SK-N-MC (cell line): ENCODE measurements at regions not wholly inside any gene's neighbourhood (a gene's known extent, or its start where the extent isn't known, plus 50 kb on each side); places are given as distances from the start of the nearest gene placed in this dataset.

Source experiments
- DNase-seq: peaks from one replicate; pipeline ENCODE4 v3.0.0-alpha.2; 2011; ENCODE audit warnings: low read depth, low spot score
- H3K27ac ChIP-seq: fragments of 200-600 bp; sonication (generic); 2 replicates; pipeline ENCODE4 v1.5.1; 2016; ENCODE audit warnings: mixed run types
- H3K36me3 ChIP-seq: fragments of 200-600 bp; sonication (generic); 2 replicates; pipeline ENCODE4 v1.6.1; 2017; ENCODE audit warnings: antibody characterized with exemption, low read length, mixed read lengths; ENCODE audit not compliant: insufficient read depth
- H3K4me3 ChIP-seq: fragments of 200-600 bp; sonication (generic); 2 replicates; pipeline ENCODE4 v1.5.1; 2016
- H3K9ac ChIP-seq: fragments of 200-600 bp; sonication (generic); 2 replicates; pipeline ENCODE4 v1.8.0; 2017; ENCODE audit warnings: mixed run types, mixed read lengths; ENCODE audit not compliant: insufficient read length
- H3K9me3 ChIP-seq: fragments of 200-600 bp; sonication (generic); 2 replicates; pipeline ENCODE4 v1.6.1; 2017; ENCODE audit warnings: low read depth, mild to moderate bottlenecking, antibody characterized with exemption, low read length, moderate library complexity, mixed read lengths
- EZH2 ChIP-seq: fragments of 200-600 bp; sonication (generic); IDR thresholded peaks from one replicate; pipeline ENCODE4 v1.6.1; 2017; ENCODE audit warnings: antibody characterized with exemption
- FOXP2 ChIP-seq: optimal IDR thresholded peaks from 2 replicates; pipeline ENCODE3; 2011; ENCODE audit warnings: mild to moderate bottlenecking, moderate library complexity; ENCODE audit not compliant: insufficient read depth; ENCODE audit errors: extremely low read length, control extremely low read depth
- POLR2AphosphoS5 ChIP-seq: IDR thresholded peaks from 2 replicates; pipeline ENCODE4 v1.6.1; 2012; ENCODE audit warnings: mild to moderate bottlenecking, low read depth, low read length, borderline replicate concordance

DNA sequence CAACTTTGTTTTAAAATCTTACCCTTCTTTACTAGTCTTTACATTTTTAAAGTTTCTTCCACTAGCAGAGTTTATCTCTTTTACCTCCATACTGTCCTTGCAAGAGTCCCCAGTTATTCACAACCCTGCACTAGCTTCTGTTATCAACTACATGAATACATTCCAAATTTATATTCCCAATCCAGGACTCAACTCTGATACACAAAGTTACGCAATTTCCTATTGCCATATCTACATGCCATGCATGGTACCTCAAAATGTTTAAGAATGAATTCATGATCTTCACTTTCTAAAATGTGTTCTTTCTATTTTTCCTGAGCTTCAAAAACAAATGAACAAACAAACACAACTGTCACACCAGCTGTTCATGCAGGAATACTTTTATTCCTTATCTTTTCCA, 668.7 kb downstream of the CDH18 start:
- Histone ChIP-seq H3K36me3 (no peaks in the 10 kb centered on the region), H3K27ac (no peak overlapping the region), H3K9ac (no peak overlapping the region), H3K9me3 (no peaks in the 10 kb centered on the region), H3K4me3 (no peak overlapping the region)
- no peak for DNase-seq
- TF ChIP-seq POLR2AphosphoS5 = no peak
- no peak for TF ChIP-seq EZH2
- no peak for TF ChIP-seq FOXP2

DNA sequence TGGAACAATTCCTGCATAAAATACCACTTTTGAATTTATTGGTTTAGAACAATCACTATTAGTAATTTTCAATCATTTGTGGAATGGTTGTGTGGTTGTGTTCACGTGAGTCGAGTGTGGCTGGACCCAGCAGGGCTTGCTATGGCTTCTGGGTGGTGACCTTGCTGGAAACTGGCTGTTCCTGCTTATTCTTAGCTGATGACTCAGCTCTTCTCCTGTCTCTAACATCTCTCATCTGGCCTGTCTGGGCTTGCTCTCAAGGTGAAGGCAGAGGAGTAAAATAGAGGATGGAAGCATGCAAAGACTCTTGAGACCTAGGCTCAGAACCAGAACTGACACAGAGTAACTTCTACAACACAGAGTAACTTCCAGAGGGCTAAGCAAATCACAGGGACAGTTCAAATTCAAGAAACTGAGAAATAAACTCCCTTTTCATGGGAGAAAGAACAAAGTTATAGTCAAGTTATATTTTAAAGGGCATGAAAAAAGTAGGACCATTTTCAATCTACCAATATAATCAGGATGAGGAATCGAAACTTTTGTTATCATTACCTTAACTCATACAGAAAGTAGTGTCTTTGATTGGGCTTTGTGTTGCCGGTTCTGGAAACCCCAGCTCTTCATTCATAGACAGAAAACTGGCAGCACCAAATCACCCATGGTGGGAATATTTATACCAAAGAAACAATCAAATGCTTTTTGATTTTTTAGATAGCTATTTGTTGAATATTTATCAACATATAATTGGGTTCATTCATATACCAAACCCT, 665.1 kb downstream of the CDH18 start:
- no peaks in the 10 kb centered on the region for H3K9me3 ChIP-seq
- H3K9ac ChIP-seq = no peak overlapping the region
- DNase-seq = no peak
- H3K36me3 ChIP-seq = no peaks in the 10 kb centered on the region
- no peak for TF ChIP-seq FOXP2
- H3K4me3 ChIP-seq = no peak overlapping the region
- no peak overlapping the region for H3K27ac ChIP-seq

DNA sequence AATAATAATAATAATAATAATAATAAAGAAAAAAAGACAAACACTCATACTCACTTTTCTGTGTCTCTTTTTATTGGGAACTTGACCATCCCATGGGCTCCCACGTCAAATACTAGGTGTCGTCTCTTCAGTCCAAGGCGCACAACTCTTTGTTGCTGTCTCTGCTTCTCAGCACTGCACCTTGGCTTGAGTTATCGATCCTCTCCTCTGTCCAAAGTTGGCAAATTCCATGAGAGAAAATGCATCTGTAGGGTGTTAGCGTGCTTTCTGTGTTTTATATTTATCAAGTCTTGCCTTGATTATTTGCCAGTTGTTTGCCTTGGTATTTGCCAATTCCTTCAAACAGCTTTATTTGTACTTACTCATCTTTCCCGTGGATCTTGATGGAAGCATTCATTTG, 653.7 kb downstream of the CDH18 start:
- no peak overlapping the region for H3K9ac ChIP-seq
- H3K27ac ChIP-seq = no peak overlapping the region
- no peaks in the 10 kb centered on the region for H3K36me3 ChIP-seq
- TF ChIP-seq EZH2 (no peak), POLR2AphosphoS5 (no peak), FOXP2 (no peak)
- H3K4me3 ChIP-seq = no peak overlapping the region
- H3K9me3 ChIP-seq = no peaks in the 10 kb centered on the region
- no peak for DNase-seq

DNA sequence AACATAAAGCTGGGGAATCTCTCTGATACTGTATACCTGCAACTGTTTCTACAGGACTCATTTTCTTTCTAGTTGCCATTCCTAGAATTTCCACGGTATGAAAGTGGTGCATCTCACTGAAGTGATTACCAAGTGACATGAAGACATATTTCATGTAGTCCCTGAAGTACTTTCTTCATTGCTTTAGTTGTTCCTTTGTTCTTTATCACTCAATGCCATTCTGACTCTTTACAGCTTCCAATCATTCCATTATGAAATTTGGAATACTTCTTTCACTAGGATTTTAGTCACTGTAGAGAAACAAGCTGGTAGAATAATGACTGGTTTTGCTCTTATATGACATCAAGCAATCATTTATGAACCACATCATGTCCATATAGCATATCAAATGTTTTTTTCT, 645.1 kb downstream of the CDH18 start:
- H3K4me3 ChIP-seq = no peak overlapping the region
- DNase-seq = no peak
- H3K27ac ChIP-seq = no peak overlapping the region
- TF ChIP-seq POLR2AphosphoS5 (no peak), EZH2 (no peak), FOXP2 (no peak)
- H3K36me3 ChIP-seq = no peaks in the 10 kb centered on the region
- no peak overlapping the region for H3K9ac ChIP-seq
- no peaks in the 10 kb centered on the region for H3K9me3 ChIP-seq

DNA sequence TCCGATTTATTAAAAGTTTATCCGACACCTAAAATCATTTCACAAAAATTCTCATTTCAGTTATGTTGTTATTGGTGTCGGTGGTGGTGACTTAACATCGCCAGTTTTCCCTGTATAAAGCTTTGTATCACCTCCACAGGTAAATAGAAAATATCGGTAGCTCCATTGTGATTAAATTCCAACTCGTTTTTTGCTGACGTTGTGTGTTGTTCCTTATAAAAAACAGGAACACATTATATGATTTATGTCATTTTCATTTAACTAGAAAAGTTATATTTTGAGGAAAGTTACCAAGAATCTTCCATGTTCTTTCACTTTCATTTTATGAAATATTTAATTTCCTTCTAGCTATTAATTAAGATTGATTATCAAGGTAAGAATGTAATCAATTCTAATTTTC, 635.9 kb downstream of the CDH18 start:
- Histone ChIP-seq H3K36me3 (no peaks in the 10 kb centered on the region), H3K27ac (no peak overlapping the region), H3K9ac (no peak overlapping the region), H3K4me3 (no peak overlapping the region), H3K9me3 (no peaks in the 10 kb centered on the region)
- no peak for DNase-seq
- TF ChIP-seq EZH2 (no peak), POLR2AphosphoS5 (no peak), FOXP2 (no peak)

DNA sequence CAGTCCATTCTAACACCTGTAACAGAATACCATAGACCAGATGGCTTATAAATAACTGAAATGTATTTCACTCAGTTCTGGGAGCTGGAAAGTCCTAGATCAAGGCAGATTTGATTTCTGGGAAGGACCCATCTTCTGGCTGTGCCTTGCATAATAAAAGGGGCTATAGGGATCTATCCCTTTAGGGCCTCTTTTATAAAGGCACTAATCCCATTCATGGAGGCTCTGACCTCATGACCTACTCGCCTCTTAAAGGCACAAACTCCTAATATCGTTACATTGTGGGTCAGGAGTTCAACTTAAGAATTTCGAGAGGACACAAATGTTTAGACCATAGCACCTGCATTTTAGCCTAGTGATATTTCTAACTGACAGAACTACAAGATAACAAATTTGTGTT, 619.0 kb downstream of the CDH18 start:
- Histone ChIP-seq H3K27ac (no peak overlapping the region), H3K4me3 (no peak overlapping the region)

GRCh38 chr5:19369561-19369960, 618.4 kb downstream of the CDH18 start:
- DNase-seq = no peak
- Histone ChIP-seq H3K9me3 (no peaks in the 10 kb centered on the region), H3K36me3 (no peaks in the 10 kb centered on the region), H3K4me3 (no peak overlapping the region), H3K27ac (no peak overlapping the region), H3K9ac (no peak overlapping the region)
- TF ChIP-seq FOXP2 (no peak), POLR2AphosphoS5 (no peak), EZH2 (no peak)

More for the DNA sequence above, 619.0 kb downstream of the CDH18 start:
- no peaks in the 10 kb centered on the region for H3K9me3 ChIP-seq
- no peak for DNase-seq
- TF ChIP-seq POLR2AphosphoS5 = no peak
- TF ChIP-seq EZH2 = no peak
- no peak for TF ChIP-seq FOXP2
- H3K9ac ChIP-seq = no peak overlapping the region
- H3K36me3 ChIP-seq = no peaks in the 10 kb centered on the region

- Histone ChIP-seq H3K36me3 (no peaks in the 10 kb centered on the region), H3K9me3 (no peaks in the 10 kb centered on the region), H3K9ac (no peak overlapping the region), H3K27ac (no peak overlapping the region), H3K4me3 (no peak overlapping the region)
- TF ChIP-seq FOXP2 (no peak), POLR2AphosphoS5 (no peak), EZH2 (no peak)
- no peak for DNase-seq
These were observed 617.2 kb downstream of the CDH18 start for GRCh38 chr5:19370655-19371386.

DNA sequence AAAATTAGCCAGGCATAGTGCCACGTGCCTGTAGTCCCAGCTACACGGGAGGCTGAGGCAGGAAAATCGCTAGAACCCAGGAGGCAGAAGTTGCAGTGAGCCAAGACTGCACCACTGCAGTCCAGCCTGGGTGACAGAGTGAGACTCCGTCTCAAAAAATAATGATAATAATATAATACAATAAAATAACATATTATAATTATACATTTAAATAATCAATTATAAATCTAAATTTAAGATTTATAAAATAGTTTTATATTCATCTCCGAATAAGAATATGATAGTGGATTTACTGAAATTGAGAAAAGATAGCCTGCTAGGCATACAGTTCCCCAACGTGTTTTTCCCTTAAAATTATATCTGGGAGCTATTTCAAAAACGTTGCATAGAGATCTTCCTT, 599.6 kb downstream of the CDH18 start:
- Histone ChIP-seq H3K9ac (no peak overlapping the region), H3K4me3 (no peak overlapping the region), H3K27ac (no peak overlapping the region), H3K9me3 (no peaks in the 10 kb centered on the region), H3K36me3 (no peaks in the 10 kb centered on the region)
- TF ChIP-seq EZH2 = no peak
- TF ChIP-seq POLR2AphosphoS5 = no peak
- TF ChIP-seq FOXP2 = no peak
- no peak for DNase-seq
